Lower lobe of right lung (tissue), 2 donors: ENCODE measurements at regions not wholly inside any gene's neighbourhood (a gene's known extent, or its start where the extent isn't known, plus 50 kb on each side); places are given as distances from the start of the nearest gene placed in this dataset.
"Not testable (repeated sequence)": the region's sequence is repeated elsewhere in the genome, so short reads cannot be mapped to it uniquely, and the experiment has no call there.

Experiments
- ATAC-seq, 2 donors: fragments of 200-7000 bp; cut with Tn5 transposase; one replicate each; pipeline ENCODE4 v1.9.1; 2020 to 2022; ENCODE audit warnings: mild to moderate bottlenecking in 2 of 2, moderate library complexity in 2 of 2
- DNase-seq: peaks from one replicate; pipeline ENCODE4 v3.0.0-alpha.2; 2020
- H3K27ac ChIP-seq: fragments of 200-600 bp; one replicate; pipeline ENCODE4 v1.8.0; 2022
- H3K27me3 ChIP-seq: fragments of 200-600 bp; one replicate; pipeline ENCODE4 v1.8.0; 2022; ENCODE audit warnings: low read depth
- H3K36me3 ChIP-seq: fragments of 200-600 bp; one replicate; pipeline ENCODE4 v1.8.0; 2022; ENCODE audit warnings: mild to moderate bottlenecking
- H3K4me1 ChIP-seq: fragments of 200-600 bp; one replicate; pipeline ENCODE4 v1.8.0; 2022
- H3K4me3 ChIP-seq: fragments of 200-600 bp; one replicate; pipeline ENCODE4 v1.8.0; 2022; ENCODE audit warnings: mild to moderate bottlenecking
- H3K9me3 ChIP-seq: fragments of 200-600 bp; one replicate; pipeline ENCODE4 v1.8.0; 2022
- CTCF ChIP-seq: fragments of 200-600 bp; IDR thresholded peaks from one replicate; pipeline ENCODE4 v1.8.0; 2022; ENCODE audit warnings: antibody characterized with exemption, mild to moderate bottlenecking
- intact Hi-C: fragments of 100-400 bp; cut with DNase I; formaldehyde crosslinking; loops from one replicate; pipeline ENCODE4 v1.11.0; 2022
- donor health status: DM: no; HTN: yes; CAD: no; lungs with severe emphysema.

- ATAC-seq (no peak), DNase-seq (no peak)
- H3K27ac ChIP-seq, result no peak overlapping the region
- no peaks in the 10 kb centered on the region for H3K9me3 ChIP-seq
- no peak for TF ChIP-seq CTCF
- no peaks in the 10 kb centered on the region for H3K27me3 ChIP-seq
- no peaks in the 10 kb centered on the region for H3K36me3 ChIP-seq
- intact Hi-C loops, result no loop called here
- no peak overlapping the region for H3K4me3 ChIP-seq
- H3K4me1 ChIP-seq, result no peaks in the 10 kb centered on the region
Observed at GRCh38 chr17:54662978-54663876, 237.4 kb upstream of the TOM1L1 start.

- Histone ChIP-seq H3K4me1 (no peaks in the 10 kb centered on the region), H3K4me3 (no peak overlapping the region), H3K27ac (no peak overlapping the region), H3K27me3 (no peaks in the 10 kb centered on the region), H3K9me3 (no peaks in the 10 kb centered on the region), H3K36me3 (no peaks in the 10 kb centered on the region)
- ATAC-seq (no peak), DNase-seq (no peak)
- intact Hi-C loops, result no loop called here
- TF ChIP-seq CTCF, result no peak
Observed at GRCh38 chr17:54666559-54666958, 234.1 kb upstream of the TOM1L1 start.

GRCh38 chr17:54678158-54678557 is 222.5 kb upstream of the TOM1L1 start:
- Histone ChIP-seq H3K27ac (no peak overlapping the region), H3K27me3 (no peaks in the 10 kb centered on the region), H3K36me3 (no peaks in the 10 kb centered on the region), H3K4me1 (no peaks in the 10 kb centered on the region), H3K4me3 (no peak overlapping the region), H3K9me3 (no peaks in the 10 kb centered on the region)
- DNase-seq, result no peak
- intact Hi-C loops, result no loop called here
- ATAC-seq, result no peak
- TF ChIP-seq CTCF, result no peak

- no peaks in the 10 kb centered on the region for H3K36me3 ChIP-seq
Observed at GRCh38 chr17:54680410-54680809, 220.2 kb upstream of the TOM1L1 start.

GRCh38 chr17:54694287-54694887 is 206.3 kb upstream of the TOM1L1 start:
- no peak overlapping the region for H3K4me3 ChIP-seq
- no peaks in the 10 kb centered on the region for H3K4me1 ChIP-seq
- no peaks in the 10 kb centered on the region for H3K9me3 ChIP-seq
- no peak for TF ChIP-seq CTCF
- intact Hi-C loops, result no loop called here
- H3K27ac ChIP-seq, result no peak overlapping the region
- DNase-seq (no peak), ATAC-seq (no peak)
- H3K27me3 ChIP-seq, result no peaks in the 10 kb centered on the region
- no peaks in the 10 kb centered on the region for H3K36me3 ChIP-seq

More at GRCh38 chr17:54680410-54680809, 220.2 kb upstream of the TOM1L1 start:
- no peaks in the 10 kb centered on the region for H3K27me3 ChIP-seq
- no peaks in the 10 kb centered on the region for H3K9me3 ChIP-seq
- H3K4me3 ChIP-seq, result no peak overlapping the region
- H3K4me1 ChIP-seq, result no peaks in the 10 kb centered on the region
- DNase-seq (no peak), ATAC-seq (no peak)
- no peak for TF ChIP-seq CTCF
- H3K27ac ChIP-seq, result no peak overlapping the region
- intact Hi-C loops, result no loop called here

- intact Hi-C loops, ATAC-seq, H3K27me3 ChIP-seq, H3K4me3 ChIP-seq, DNase-seq, H3K9me3 ChIP-seq, H3K4me1 ChIP-seq, H3K27ac ChIP-seq, H3K36me3 ChIP-seq: not testable (repeated sequence)
Observed at GRCh38 chr17:54712798-54713197, 187.9 kb upstream of the TOM1L1 start.
